ENCODE measurements at regions not wholly inside any gene's neighbourhood (a gene's known extent, or its start where the extent isn't known, plus 50 kb on each side); places are given as distances from the start of the nearest gene placed in this dataset.

GRCh38 chr2:129619471-129619870 is 360.0 kb upstream of the RAB6C start:
- no peak for ATAC-seq
- intact Hi-C loops (cut with DNase I) = no loop called here

DNA sequence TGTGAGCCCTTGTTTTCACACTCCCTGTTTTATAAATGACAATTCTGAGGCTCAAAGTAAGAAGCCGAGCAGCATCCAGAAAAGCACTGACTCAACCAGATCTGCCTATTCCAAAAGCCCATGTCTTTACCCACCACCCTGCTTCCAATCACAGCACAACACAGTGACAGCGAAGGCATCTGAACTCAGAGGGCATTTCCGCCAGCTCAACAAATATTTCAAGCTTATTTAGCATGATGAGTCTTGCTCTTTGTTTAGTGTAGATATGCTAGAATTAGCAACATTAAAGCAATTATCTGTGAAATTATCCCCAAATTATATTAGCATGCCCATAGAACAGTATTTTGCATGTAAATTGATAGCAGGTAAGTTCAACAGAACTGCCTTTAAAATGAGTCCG is 359.1 kb upstream of the RAB6C start:
- ATAC-seq = no peak
- DNase-seq (ENCODE audit: low spot score) = no peak
- intact Hi-C loops (cut with DNase I) = no loop called here

More at GRCh38 chr2:129619471-129619870, 360.0 kb upstream of the RAB6C start:
- DNase-seq (ENCODE audit: low spot score) = no peak

- intact Hi-C loops (cut with DNase I) = no loop called here
- ATAC-seq (no peak), DNase-seq (ENCODE audit: low spot score) (no peak)
Measured at GRCh38 chr2:129623783-129624182, 355.7 kb upstream of the RAB6C start.

GRCh38 chr2:129627437-129627836 is 352.0 kb upstream of the RAB6C start:
- DNase-seq (ENCODE audit: low spot score) (no peak), ATAC-seq (no peak)
- intact Hi-C loops (cut with DNase I) = no loop called here

- ATAC-seq = no peak
- intact Hi-C loops (cut with DNase I) = no loop called here
- no peak for DNase-seq (ENCODE audit: low spot score)
Measured at GRCh38 chr2:129636692-129637091, 342.8 kb upstream of the RAB6C start.

DNA sequence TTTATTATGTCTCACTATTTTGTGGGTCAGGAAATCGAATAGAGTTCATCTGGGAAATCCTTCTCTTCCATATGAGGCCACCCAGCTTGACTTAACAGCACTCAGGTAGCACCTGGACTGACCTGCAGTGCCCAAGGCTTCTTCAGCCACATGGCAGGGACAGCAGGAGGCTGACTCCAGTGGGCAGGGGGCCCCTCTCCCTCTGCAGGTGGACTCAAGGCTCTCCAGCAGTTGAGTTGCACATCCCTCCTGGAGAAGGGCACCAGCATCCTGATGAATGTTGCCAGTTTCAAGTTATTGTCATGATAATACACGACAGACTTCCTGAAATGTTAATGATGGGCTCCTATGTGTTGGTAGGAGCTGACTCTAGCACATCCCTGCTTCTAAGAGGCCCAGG is 338.1 kb upstream of the RAB6C start:
- intact Hi-C loops (cut with DNase I) = no loop called here
- DNase-seq (ENCODE audit: low spot score) (no peak), ATAC-seq (no peak)

DNA sequence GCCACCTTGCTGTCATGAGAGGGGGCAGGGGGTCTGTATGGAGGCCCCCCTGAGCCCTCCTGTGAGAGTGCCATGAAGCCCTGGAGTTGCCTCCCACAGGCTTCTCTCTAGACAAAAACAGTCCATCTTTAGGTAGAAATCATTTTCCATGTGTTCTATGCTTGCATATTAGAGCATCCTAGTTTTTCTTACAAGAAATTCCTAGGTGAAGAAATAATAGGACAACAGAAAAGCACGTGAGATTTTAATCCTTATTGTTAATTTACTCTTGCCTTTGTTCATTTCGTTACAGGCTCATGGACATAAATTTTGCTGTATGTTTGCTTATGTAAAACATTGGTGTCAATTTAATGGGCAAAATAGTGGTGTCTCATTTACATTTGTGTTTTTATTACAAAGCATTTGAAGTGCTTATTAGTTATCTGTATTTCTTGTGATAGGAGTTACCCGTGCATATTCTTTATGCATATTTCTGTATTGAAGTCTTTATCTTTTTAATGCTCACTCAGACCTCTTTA is 336.9 kb upstream of the RAB6C start:
- ATAC-seq = no peak
- intact Hi-C loops (cut with DNase I) = no loop called here
- DNase-seq (ENCODE audit: low spot score) = no peak

DNA sequence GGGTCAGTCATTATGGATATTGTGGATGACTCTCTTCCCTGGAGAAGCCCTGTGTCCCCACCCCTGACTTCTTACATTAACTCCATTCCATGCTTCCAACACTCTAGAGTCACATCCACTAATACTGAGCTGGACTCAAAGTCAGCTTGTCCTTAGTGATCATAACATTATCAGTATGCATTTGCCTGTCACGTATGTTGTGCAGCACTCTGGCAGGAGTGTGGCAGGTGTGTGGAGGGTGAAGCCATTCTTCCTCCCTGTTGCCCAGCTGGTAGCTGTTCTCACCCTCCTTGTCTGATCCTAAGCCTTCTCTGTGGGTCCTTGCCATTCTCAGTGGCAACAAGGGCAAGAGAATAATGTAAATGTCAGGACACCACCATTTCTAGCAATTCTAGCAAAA is 334.1 kb upstream of the RAB6C start:
- intact Hi-C loops (cut with DNase I) = no loop called here
- DNase-seq (ENCODE audit: low spot score) (no peak), ATAC-seq (no peak)

GRCh38 chr2:129646107-129646506 is 333.4 kb upstream of the RAB6C start:
- no peak for ATAC-seq
- intact Hi-C loops (cut with DNase I) = no loop called here
- DNase-seq (ENCODE audit: low spot score) = no peak

DNA sequence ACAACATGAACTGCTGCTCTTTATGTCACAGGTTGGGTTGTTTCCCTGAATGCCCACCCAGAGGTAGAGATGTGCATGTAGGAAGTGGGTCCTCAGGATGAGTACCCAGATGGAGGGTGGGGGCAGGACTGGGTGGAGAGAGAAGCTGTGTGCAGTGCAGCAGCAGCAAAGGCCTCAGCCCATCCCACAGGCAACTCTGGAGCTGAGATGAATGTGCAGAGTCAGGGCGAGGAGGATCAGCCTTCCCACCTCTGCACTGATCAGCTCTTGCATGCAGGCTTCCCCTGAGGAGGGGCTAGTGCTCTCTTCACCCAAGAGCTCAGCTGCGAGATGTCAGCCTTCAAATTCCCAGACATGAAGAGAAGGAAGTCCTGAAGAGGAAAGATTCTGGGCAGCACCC is 326.2 kb upstream of the RAB6C start:
- DNase-seq (ENCODE audit: low spot score) = no peak

GRCh38 chr2:129654331-129654730 is 325.1 kb upstream of the RAB6C start:
- no peak for DNase-seq (ENCODE audit: low spot score)
- ATAC-seq = no peak
- intact Hi-C loops (cut with DNase I) = no loop called here

More for the DNA sequence above, 326.2 kb upstream of the RAB6C start:
- no peak for ATAC-seq
- intact Hi-C loops (cut with DNase I) = no loop called here

DNA sequence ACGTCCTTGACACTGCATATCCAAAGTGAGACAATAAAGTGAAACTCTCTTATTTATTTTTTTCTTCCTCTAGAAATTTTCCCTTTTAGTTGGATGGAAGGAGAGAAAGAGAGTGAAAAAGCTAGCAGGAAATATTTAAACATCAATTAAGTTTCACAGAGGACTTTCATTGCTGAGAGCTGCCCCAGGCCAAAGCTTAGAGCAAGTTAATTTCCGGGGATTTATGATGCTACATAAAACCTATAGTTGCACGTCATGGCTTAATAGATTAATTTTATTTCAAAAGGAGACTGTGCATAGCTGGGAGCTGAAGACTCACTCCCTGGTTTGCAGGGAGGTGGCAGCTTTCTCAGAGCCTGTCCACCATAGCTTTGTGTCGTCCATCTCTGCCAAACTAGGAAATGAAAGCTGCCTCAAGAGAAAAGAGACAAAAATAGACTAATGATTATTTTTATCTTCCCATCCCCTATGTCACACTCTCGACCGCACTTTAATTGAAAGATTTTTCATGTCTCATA is 323.3 kb upstream of the RAB6C start:
- intact Hi-C loops (cut with DNase I) = no loop called here
- no peak for DNase-seq (ENCODE audit: low spot score)
- ATAC-seq = no peak

DNA sequence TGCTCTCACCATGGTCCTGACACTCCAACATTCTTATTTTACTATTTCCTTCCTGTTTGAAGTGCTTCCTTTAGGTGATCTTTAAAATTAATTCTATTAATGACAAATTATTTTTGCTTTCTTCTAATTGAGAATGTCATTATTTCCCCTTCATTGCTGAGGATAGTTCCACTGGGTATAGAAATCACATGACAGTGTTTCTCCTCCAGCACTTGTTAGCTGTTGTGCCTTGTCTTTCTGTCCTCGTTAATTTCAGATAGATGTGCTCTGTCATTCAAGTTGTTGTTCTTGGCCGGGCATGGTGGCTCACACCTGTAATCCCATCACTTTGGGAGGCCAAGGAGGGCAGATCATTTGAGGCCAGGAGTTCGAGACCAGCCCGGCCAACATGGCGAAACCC is 321.0 kb upstream of the RAB6C start:
- DNase-seq (ENCODE audit: low spot score) (no peak), ATAC-seq (no peak)
- intact Hi-C loops (cut with DNase I) = no loop called here

- intact Hi-C loops (cut with DNase I) = no loop called here
- DNase-seq (ENCODE audit: low spot score) = no peak
- no peak for ATAC-seq
Measured at GRCh38 chr2:129661935-129662334, 317.5 kb upstream of the RAB6C start.

- ATAC-seq (no peak), DNase-seq (ENCODE audit: low spot score) (no peak)
- intact Hi-C loops (cut with DNase I) = no loop called here
Measured at GRCh38 chr2:129667577-129667976, 311.9 kb upstream of the RAB6C start.

DNA sequence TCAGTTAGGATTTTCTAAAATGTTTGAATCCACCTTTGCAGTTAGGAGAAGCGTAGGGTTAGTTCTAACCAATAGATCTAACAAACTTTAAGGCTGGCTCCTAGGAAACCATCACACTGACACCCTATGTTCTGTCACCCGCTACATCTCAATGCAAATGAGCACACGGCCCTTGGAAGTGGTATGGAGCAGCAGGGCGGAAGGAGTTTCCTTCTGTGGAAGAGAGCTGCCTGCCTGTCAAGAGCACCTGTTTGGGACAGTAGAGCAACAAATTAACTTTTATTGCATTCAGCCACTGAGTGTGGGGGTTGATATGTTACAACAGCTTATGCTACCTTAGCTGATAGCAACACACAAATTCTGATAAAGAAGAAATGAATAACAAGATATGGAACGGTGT is 306.9 kb upstream of the RAB6C start:
- intact Hi-C loops (cut with DNase I) = no loop called here
- ATAC-seq (no peak), DNase-seq (ENCODE audit: low spot score) (no peak)

DNA sequence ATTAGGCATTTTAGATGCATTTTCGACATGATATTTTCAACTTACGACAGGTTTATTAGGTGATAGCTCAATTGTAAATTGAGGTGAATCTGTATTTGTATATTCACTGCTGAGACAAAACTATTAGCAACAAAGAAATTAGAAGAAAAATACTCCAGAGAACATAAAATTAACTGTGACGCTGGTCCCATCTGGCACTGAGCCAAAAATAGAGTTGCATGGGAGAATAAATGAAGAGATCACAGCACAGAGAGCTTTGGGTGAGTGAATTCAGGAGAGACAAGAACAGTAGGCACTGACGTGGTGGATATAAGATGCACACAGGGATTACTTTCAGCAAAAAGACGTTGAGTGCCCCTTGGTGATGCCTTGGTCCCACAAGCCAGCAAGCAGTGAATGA is 306.2 kb upstream of the RAB6C start:
- intact Hi-C loops (cut with DNase I) = no loop called here
- no peak for ATAC-seq
- no peak for DNase-seq (ENCODE audit: low spot score)

GRCh38 chr2:129673847-129674711 is 305.4 kb upstream of the RAB6C start:
- intact Hi-C loops (cut with DNase I) = no loop called here
- no peak for ATAC-seq
- DNase-seq (ENCODE audit: low spot score) = no peak

DNA sequence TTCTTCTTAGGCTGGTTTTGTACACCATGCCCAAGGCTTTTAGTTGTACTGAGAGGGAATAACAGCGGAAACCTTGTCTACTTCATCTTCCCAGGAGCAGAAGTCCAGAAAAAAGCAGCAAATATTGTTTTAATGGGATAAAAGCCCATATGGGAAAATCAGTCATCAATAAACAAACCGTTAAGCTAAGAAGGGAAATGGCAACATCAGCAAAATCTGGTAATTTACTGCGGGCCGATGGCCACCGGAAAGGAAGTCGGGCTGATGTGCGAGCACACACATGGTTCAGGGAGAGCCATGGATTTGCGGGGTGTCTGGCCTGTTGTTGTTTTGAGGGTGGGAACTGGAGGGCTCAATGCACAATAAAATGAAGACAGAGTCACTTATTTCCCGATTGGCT is 300.7 kb upstream of the RAB6C start:
- ATAC-seq (no peak), DNase-seq (ENCODE audit: low spot score) (no peak)
- intact Hi-C loops (cut with DNase I) = no loop called here

GRCh38 chr2:129681788-129682187 is 297.7 kb upstream of the RAB6C start:
- ATAC-seq = no peak
- intact Hi-C loops (cut with DNase I) = no loop called here
- no peak for DNase-seq (ENCODE audit: low spot score)

Measured in sciatic nerve (tissue), 2 donors.